CD14-positive monocyte (primary cell): ENCODE measurements at regions not wholly inside any gene's neighbourhood (a gene's known extent, or its start where the extent isn't known, plus 50 kb on each side); places are given as distances from the start of the nearest gene placed in this dataset.
"Not testable (repeated sequence)": the region's sequence is repeated elsewhere in the genome, so short reads cannot be mapped to it uniquely, and the experiment has no call there.

Experiments
- DNase-seq, 3 donors: peaks; one replicate each; pipeline ENCODE4 v3.0.0-alpha.2; 2011 to 2022
- H2AFZ ChIP-seq: 2 replicates; pipeline ENCODE4 v1.6.0; 2012; ENCODE audit warnings: mild to moderate bottlenecking, low read depth, low read length, inconsistent platforms; ENCODE audit not compliant: insufficient read depth, poor library complexity, severe bottlenecking
- H3K27ac ChIP-seq, 2 donors: 1 replicate in 1 of 2; 2 replicates in 1 of 2; pipeline ENCODE4 v1.5.1; 2012 to 2013; ENCODE audit warnings: low read length in 2 of 2, control low read depth in 1 of 2, inconsistent platforms in 1 of 2, low read depth in 1 of 2, mild to moderate bottlenecking in 1 of 2
- H3K27me3 ChIP-seq, 2 donors: one replicate each; pipeline versions ENCODE4 v1.6.0 to v1.6.1; 2011 to 2013; ENCODE audit warnings: low read length in 2 of 2; ENCODE audit not compliant: control insufficient read depth in 2 of 2, insufficient read depth in 2 of 2
- H3K36me3 ChIP-seq, 2 donors: replicated peaks in 1 of 2; 1 replicate in 1 of 2; 2 replicates in 1 of 2; pipeline versions ENCODE4 v1.5.1 to v1.6.1; 2012 to 2013; ENCODE audit warnings: low read length in 2 of 2, control low read depth in 1 of 2, inconsistent platforms in 1 of 2, mild to moderate bottlenecking in 1 of 2; ENCODE audit not compliant: insufficient read depth in 2 of 2, control insufficient read depth in 1 of 2
- H3K4me1 ChIP-seq, 2 donors: 1 replicate in 1 of 2; 2 replicates in 1 of 2; pipeline versions ENCODE4 v1.5.1 to v1.6.1; 2012 to 2013; ENCODE audit warnings: low read length in 2 of 2, control low read depth in 1 of 2, inconsistent platforms in 1 of 2, mild to moderate bottlenecking in 1 of 2, moderate library complexity in 1 of 2; ENCODE audit not compliant: insufficient read depth in 2 of 2, control insufficient read depth in 1 of 2
- H3K4me2 ChIP-seq: replicated peaks from 2 replicates; pipeline ENCODE3; 2012; ENCODE audit warnings: low read length, moderate library complexity, mild to moderate bottlenecking; ENCODE audit not compliant: poor library complexity, severe bottlenecking; ENCODE audit errors: extremely low read depth
- H3K4me3 ChIP-seq, 3 experiments: fragments of 200-600 bp in 1 of 3; sonication (generic) in 1 of 3; replicated peaks in 1 of 3; 1 replicate in 2 of 3; 2 replicates in 1 of 3; pipeline ENCODE4 v1.5.1; 2011 to 2013; ENCODE audit warnings: low read length in 3 of 3, mild to moderate bottlenecking in 3 of 3, control low read depth in 2 of 3, low read depth in 2 of 3, inconsistent platforms in 1 of 3, moderate library complexity in 1 of 3
- H3K79me2 ChIP-seq: 2 replicates; pipeline ENCODE4 v1.6.0; 2012; ENCODE audit warnings: mild to moderate bottlenecking, control low read depth, inconsistent platforms, low read length, moderate library complexity; ENCODE audit not compliant: insufficient read depth
- H3K9ac ChIP-seq: 2 replicates; pipeline ENCODE4 v1.6.0; 2017; ENCODE audit warnings: low read length, mild to moderate bottlenecking; ENCODE audit not compliant: insufficient read depth, poor library complexity, severe bottlenecking
- H3K9me3 ChIP-seq, 2 donors: replicated peaks in 1 of 2; 1 replicate in 1 of 2; 2 replicates in 1 of 2; pipeline versions ENCODE4 v1.5.1 to v1.6.1; 2012 to 2013; ENCODE audit warnings: low read length in 2 of 2, control low read depth in 1 of 2; ENCODE audit not compliant: control insufficient read depth in 1 of 2, insufficient read depth in 1 of 2
- H4K20me1 ChIP-seq: 2 replicates; pipeline ENCODE4 v1.6.0; 2012; ENCODE audit warnings: mild to moderate bottlenecking, low read length, control low read depth, moderate library complexity; ENCODE audit not compliant: insufficient read depth
- H3K27ac Mint-ChIP-seq, 7 donors: one replicate each; pipeline ENCODE4 v1.8.0; 2020; ENCODE audit warnings: mild to moderate bottlenecking in 7 of 7, mixed read lengths in 7 of 7, moderate library complexity in 6 of 7, inconsistent platforms in 2 of 7
- H3K27me3 Mint-ChIP-seq, 3 donors: one replicate each; pipeline ENCODE4 v1.8.0; 2021 to 2022; ENCODE audit warnings: low read depth in 3 of 3, mild to moderate bottlenecking in 3 of 3, mixed read lengths in 3 of 3, moderate library complexity in 3 of 3, inconsistent platforms in 1 of 3
- H3K36me3 Mint-ChIP-seq, 2 donors: one replicate each; pipeline ENCODE4 v1.8.0; 2020; ENCODE audit warnings: mixed read lengths in 2 of 2, inconsistent platforms in 1 of 2, mild to moderate bottlenecking in 1 of 2
- H3K4me1 Mint-ChIP-seq: one replicate; pipeline ENCODE4 v1.8.0; 2020; ENCODE audit warnings: mild to moderate bottlenecking, mixed read lengths
- H3K4me3 Mint-ChIP-seq, 2 donors: one replicate each; pipeline ENCODE4 v1.8.0; 2020; ENCODE audit warnings: mild to moderate bottlenecking in 2 of 2, mixed read lengths in 2 of 2, moderate library complexity in 1 of 2
- H3K9me3 Mint-ChIP-seq, 7 donors: one replicate each; pipeline ENCODE4 v1.8.0; 2020 to 2022; ENCODE audit warnings: mixed read lengths in 7 of 7, mild to moderate bottlenecking in 6 of 7, moderate library complexity in 6 of 7, inconsistent platforms in 2 of 7
- WGBS: methylation state at CpG from one replicate; pipeline ENCODE4 v1.1.5; 2013; ENCODE audit warnings: missing lambda C conversion rate; ENCODE audit not compliant: insufficient coverage; 5-methylcytosine and 5-hydroxymethylcytosine counted together
- intact Hi-C, 2 donors: fragments of 100-400 bp; cut with micrococcal nuclease; formaldehyde crosslinking; loops; one replicate each; pipeline versions ENCODE4 v1.15.0 to v1.15.1; 2023
- TF ChIP-seq, protein P1 (sequence below): fragments of 200-600 bp; IDR thresholded peaks from one replicate; pipeline ENCODE4 v1.8.0; 2022; ENCODE audit warnings: antibody characterized with exemption, mild to moderate bottlenecking

DNA sequence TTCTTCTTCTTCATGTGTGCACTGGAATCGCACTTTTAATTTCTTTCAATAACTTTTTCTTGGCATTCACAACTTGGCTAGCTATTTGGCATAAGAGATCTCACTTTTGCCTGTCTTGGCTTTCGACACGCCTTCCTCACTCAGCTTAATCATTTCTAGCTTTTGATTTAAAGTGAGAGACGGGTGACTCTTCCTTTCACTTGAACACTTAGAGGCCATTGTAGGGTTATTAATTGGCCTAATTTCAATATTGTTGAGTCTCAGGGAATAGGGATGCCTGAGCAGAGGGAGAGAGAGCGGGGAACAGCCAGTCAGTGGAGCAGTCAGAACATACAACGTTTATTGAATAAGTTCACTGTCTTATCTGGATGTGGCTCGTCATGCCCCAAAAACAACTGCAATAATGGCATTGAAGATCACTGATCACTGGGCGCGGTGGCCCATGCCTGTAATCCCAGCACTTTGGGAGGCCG lies 200.3 kb downstream of the SEC14L1 start:
- TF ChIP-seq, protein P1, sequence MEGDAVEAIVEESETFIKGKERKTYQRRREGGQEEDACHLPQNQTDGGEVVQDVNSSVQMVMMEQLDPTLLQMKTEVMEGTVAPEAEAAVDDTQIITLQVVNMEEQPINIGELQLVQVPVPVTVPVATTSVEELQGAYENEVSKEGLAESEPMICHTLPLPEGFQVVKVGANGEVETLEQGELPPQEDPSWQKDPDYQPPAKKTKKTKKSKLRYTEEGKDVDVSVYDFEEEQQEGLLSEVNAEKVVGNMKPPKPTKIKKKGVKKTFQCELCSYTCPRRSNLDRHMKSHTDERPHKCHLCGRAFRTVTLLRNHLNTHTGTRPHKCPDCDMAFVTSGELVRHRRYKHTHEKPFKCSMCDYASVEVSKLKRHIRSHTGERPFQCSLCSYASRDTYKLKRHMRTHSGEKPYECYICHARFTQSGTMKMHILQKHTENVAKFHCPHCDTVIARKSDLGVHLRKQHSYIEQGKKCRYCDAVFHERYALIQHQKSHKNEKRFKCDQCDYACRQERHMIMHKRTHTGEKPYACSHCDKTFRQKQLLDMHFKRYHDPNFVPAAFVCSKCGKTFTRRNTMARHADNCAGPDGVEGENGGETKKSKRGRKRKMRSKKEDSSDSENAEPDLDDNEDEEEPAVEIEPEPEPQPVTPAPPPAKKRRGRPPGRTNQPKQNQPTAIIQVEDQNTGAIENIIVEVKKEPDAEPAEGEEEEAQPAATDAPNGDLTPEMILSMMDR: no peak
- H3K4me1 ChIP-seq: peaks cover 17 to 31% of the 10 kb centered on the region in 2 donors
- peaks cover 19 to 23% of the 10 kb centered on the region in 2 donors for H3K36me3 Mint-ChIP-seq
- H3K9ac ChIP-seq: no peak overlapping the region
- H3K4me1 Mint-ChIP-seq: peaks cover 36% of the 10 kb centered on the region
- peaks cover 7% of the 10 kb centered on the region for H3K79me2 ChIP-seq
- no peak overlapping the region for H3K4me3 Mint-ChIP-seq
- H3K36me3 ChIP-seq: no peaks in the 10 kb centered on the region
- peaks cover 2 to 12% (median 9%) of the 10 kb centered on the region in 7 donors for H3K9me3 Mint-ChIP-seq
- WGBS: 100% methylated on average over 7 of the region's 10 CpGs
- H3K4me3 ChIP-seq: no peak overlapping the region
- peaks cover 0 to 5% of the 10 kb centered on the region in 2 donors for H3K9me3 ChIP-seq
- intact Hi-C loops: no loop called here
- no peak overlapping the region for H2AFZ ChIP-seq
- H3K27me3 ChIP-seq: no peaks in the 10 kb centered on the region
- H3K27me3 Mint-ChIP-seq: no peaks in the 10 kb centered on the region
- peak overlapping the region in 1 of 7 donors; percentile 43 for H3K27ac Mint-ChIP-seq
- no peak overlapping the region for H3K4me2 ChIP-seq
- no peak overlapping the region for H3K27ac ChIP-seq
- DNase-seq: no peak
- no peaks in the 10 kb centered on the region for H4K20me1 ChIP-seq

DNA sequence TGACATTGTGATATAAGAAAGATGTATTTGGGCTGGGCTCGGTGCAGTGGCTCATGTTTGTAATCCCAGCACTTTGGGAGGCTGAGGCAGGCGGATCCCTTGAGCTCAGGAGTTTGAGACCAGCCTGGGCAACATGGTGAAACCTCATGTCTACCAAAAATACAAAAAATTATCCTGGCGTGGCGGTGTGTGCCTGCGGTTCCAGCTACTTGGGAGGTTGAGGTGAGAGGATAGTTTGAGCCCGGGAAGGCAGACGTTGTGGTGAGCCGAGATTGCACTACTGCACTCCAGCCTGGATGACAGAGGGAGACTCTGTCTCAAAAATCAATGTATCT lies 201.9 kb downstream of the SEC14L1 start:
- H2AFZ ChIP-seq, H3K27me3 ChIP-seq, H3K27me3 Mint-ChIP-seq, H3K9me3 ChIP-seq, H4K20me1 ChIP-seq, intact Hi-C loops, H3K9me3 Mint-ChIP-seq, H3K36me3 ChIP-seq, H3K79me2 ChIP-seq, DNase-seq: not testable (repeated sequence)
- Histone ChIP-seq H3K27ac (peak overlapping the region in 1 of 2 donors; percentile 56), H3K9ac (peak overlapping the region; percentile 7), H3K4me3 (peak overlapping the region in 1 of 3 experiments; percentile 46), H3K4me1 (peaks cover 17 to 31% of the 10 kb centered on the region in 2 donors), H3K4me2 (peak overlapping the region; percentile 58)
- H3K4me1 Mint-ChIP-seq: peaks cover 36% of the 10 kb centered on the region
- H3K36me3 Mint-ChIP-seq: peaks cover 15 to 16% of the 10 kb centered on the region in 2 donors
- peak overlapping the region; percentile 51 to 76 for H3K4me3 Mint-ChIP-seq
- WGBS: 5% methylated on average over 3 of the region's 8 CpGs
- H3K27ac Mint-ChIP-seq: peak overlapping the region in 6 of 7 donors; percentile 11 to 87 (median 48)
